ENCODE measurements at regions not wholly inside any gene's neighbourhood (a gene's known extent, or its start where the extent isn't known, plus 50 kb on each side); places are given as distances from the start of the nearest gene placed in this dataset.

DNA sequence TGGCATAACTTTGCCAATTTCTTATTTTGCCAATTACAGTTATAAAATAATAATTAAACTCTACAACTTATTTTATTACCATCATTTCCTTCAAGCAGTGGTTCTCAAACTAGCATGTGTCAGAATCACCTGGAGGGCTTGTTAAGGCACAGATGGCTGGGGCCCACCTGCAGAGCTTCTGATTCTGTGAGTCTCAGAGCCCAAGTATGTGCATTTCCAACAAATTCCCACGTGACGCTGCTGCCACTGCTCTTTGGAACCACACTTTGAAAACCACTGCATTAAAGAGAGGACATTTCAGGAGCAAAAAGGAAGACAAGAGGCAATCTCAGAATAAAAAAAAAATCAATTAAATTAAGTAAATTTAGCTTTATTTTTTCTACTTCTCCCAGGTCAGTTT is 94.0 kb upstream of the HNRNPA3 start:
- H3K9me3 ChIP-seq, result no peaks in the 10 kb centered on the region
- no peak overlapping the region for H3K4me3 ChIP-seq
- H3K27ac ChIP-seq, result no peak overlapping the region
- WGBS, 2 donors, result 61 to 78% methylated on average over 2 of the region's 2 CpGs
- no peaks in the 10 kb centered on the region for H3K27me3 ChIP-seq
- no peak for DNase-seq (ENCODE audit: low spot score in 2 of 2)
- no peaks in the 10 kb centered on the region for H3K36me3 ChIP-seq
- no peaks in the 10 kb centered on the region for H3K4me1 ChIP-seq
- no peak for TF ChIP-seq POLR2A (IDR thresholded peaks at IDR 0.05)
- TF ChIP-seq, protein P1, sequence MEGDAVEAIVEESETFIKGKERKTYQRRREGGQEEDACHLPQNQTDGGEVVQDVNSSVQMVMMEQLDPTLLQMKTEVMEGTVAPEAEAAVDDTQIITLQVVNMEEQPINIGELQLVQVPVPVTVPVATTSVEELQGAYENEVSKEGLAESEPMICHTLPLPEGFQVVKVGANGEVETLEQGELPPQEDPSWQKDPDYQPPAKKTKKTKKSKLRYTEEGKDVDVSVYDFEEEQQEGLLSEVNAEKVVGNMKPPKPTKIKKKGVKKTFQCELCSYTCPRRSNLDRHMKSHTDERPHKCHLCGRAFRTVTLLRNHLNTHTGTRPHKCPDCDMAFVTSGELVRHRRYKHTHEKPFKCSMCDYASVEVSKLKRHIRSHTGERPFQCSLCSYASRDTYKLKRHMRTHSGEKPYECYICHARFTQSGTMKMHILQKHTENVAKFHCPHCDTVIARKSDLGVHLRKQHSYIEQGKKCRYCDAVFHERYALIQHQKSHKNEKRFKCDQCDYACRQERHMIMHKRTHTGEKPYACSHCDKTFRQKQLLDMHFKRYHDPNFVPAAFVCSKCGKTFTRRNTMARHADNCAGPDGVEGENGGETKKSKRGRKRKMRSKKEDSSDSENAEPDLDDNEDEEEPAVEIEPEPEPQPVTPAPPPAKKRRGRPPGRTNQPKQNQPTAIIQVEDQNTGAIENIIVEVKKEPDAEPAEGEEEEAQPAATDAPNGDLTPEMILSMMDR (IDR thresholded peaks at IDR 0.05), result no peak
- TF ChIP-seq EP300 (IDR thresholded peaks at IDR 0.05), result no peak

DNA sequence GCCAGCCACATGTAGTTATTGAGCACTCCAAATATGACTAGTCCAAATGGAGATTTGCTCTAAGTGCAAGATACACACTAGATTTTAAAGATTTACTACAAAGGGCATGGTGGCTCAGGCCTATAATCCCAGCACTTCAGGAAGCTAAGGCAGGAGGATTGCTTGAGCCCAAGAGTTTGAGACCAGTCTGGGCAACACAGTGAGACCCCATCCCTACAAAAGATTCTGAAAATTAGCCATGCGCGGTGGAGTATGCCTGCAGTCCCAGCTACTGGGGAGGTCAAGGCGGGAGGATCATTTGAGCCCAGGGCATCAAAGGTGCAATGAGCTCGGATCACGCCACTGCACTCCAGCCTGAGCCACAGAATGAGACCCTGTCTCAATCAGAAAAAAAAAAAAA is 93.5 kb upstream of the HNRNPA3 start:
- no peak overlapping the region for H3K27ac ChIP-seq

DNA sequence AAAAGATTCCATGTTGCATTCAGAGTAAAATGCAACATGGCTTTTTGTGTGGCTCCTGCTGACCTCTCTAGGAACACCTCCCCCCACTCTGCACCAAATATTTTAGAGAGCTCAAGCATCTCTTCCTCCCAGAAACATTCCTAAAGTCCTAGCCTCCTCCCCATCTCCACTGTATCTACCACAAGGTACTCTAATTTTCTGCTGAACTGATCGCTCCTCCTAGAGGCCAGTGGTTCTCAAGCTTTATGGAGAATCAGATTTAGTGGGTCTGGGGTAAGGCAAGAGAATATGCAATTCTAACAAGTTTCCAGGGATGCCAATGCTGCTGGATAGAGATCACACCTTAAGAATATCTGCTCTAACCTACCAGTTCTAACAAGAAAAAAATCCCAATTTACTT is 89.5 kb upstream of the HNRNPA3 start:
- H3K27me3 ChIP-seq, result no peaks in the 10 kb centered on the region
- H3K4me1 ChIP-seq, result no peaks in the 10 kb centered on the region
- H3K4me3 ChIP-seq, result no peak overlapping the region
- TF ChIP-seq, protein P1 (IDR thresholded peaks at IDR 0.05), result no peak
- no peak for TF ChIP-seq POLR2A (IDR thresholded peaks at IDR 0.05)
- TF ChIP-seq EP300 (IDR thresholded peaks at IDR 0.05), result no peak
- H3K27ac ChIP-seq, result no peak overlapping the region
- H3K9me3 ChIP-seq, result no peaks in the 10 kb centered on the region
- H3K36me3 ChIP-seq, result no peaks in the 10 kb centered on the region
- no peak for DNase-seq (ENCODE audit: low spot score in 2 of 2)
- 79 to 80% methylated on average over 1 of the region's 1 CpG for WGBS, 2 donors

More for the DNA sequence above, 93.5 kb upstream of the HNRNPA3 start:
- no peaks in the 10 kb centered on the region for H3K4me1 ChIP-seq
- DNase-seq (ENCODE audit: low spot score in 2 of 2), result no peak
- H3K4me3 ChIP-seq, result no peak overlapping the region
- no peaks in the 10 kb centered on the region for H3K27me3 ChIP-seq
- TF ChIP-seq, protein P1 (IDR thresholded peaks at IDR 0.05), result no peak
- TF ChIP-seq EP300 (IDR thresholded peaks at IDR 0.05), result no peak
- no peak for TF ChIP-seq POLR2A (IDR thresholded peaks at IDR 0.05)
- H3K9me3 ChIP-seq, result no peaks in the 10 kb centered on the region
- H3K36me3 ChIP-seq, result no peaks in the 10 kb centered on the region
- 93 to 97% methylated on average over 5 of the region's 5 CpGs for WGBS, 2 donors

DNA sequence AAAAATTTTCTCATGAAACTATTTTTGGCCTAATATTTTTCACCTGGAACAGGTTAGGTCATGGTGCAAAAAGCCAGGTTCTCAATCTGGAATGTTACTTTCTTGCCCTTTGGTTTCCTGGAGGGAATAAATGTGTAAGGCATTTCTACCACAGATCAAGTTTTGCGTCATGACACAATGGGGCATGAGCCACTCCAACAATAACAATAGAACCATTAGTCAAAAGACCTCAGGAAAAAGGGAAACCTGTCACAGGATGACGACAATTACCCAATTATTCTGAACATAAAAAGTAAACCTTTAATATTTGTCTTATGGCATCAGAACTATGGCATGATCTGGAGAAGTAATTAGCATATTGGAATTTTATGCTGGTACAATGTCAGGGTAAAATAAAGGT is 88.2 kb upstream of the HNRNPA3 start:
- no peaks in the 10 kb centered on the region for H3K27me3 ChIP-seq
- no peaks in the 10 kb centered on the region for H3K36me3 ChIP-seq
- no peak overlapping the region for H3K4me3 ChIP-seq
- H3K9me3 ChIP-seq, result no peaks in the 10 kb centered on the region
- WGBS, 2 donors, result 69 to 75% methylated on average over 2 of the region's 2 CpGs
- no peak for DNase-seq (ENCODE audit: low spot score in 2 of 2)
- no peaks in the 10 kb centered on the region for H3K4me1 ChIP-seq
- TF ChIP-seq, protein P1 (IDR thresholded peaks at IDR 0.05), result no peak
- TF ChIP-seq POLR2A (IDR thresholded peaks at IDR 0.05), result no peak
- TF ChIP-seq EP300 (IDR thresholded peaks at IDR 0.05), result no peak
- H3K27ac ChIP-seq, result no peak overlapping the region

DNA sequence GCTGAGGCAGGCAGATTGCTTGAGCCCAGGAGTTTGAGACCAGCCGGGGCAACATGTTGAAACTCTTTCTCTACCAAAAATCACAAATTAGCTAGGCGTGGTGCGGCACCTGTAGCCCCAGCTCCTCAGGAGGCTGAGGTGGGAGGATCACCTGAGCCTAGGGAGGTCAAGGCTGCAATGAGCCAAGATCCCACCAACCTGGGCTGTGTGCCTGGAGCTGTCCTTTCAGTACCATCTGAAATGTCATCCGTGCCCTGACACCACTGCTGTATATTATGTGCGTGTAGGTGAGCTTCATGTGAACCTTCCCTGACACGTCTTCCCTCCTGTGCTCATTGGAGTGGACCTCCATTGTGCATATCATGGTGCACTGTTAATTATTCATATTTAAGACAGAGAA is 84.8 kb upstream of the HNRNPA3 start:
- H3K36me3 ChIP-seq, result no peaks in the 10 kb centered on the region
- no peaks in the 10 kb centered on the region for H3K4me1 ChIP-seq
- H3K27me3 ChIP-seq, result no peaks in the 10 kb centered on the region
- WGBS, 2 donors, result 94 to 96% methylated on average over 6 of the region's 6 CpGs
- DNase-seq (ENCODE audit: low spot score in 2 of 2), result no peak
- no peak overlapping the region for H3K27ac ChIP-seq
- H3K9me3 ChIP-seq, result no peaks in the 10 kb centered on the region
- TF ChIP-seq EP300 (IDR thresholded peaks at IDR 0.05) (no peak), POLR2A (IDR thresholded peaks at IDR 0.05) (no peak)
- TF ChIP-seq, protein P1 (IDR thresholded peaks at IDR 0.05), result no peak
- no peak overlapping the region for H3K4me3 ChIP-seq
